OCI-LY3 (cell line): ENCODE measurements at regions not wholly inside any gene's neighbourhood (a gene's known extent, or its start where the extent isn't known, plus 50 kb on each side); places are given as distances from the start of the nearest gene placed in this dataset.
A peak's percentile ranks its signal among the peaks of the same experiment; 100 is the strongest.

Experiments used
- H2AFZ ChIP-seq: fragments of 200-600, 300-600 bp; shearing (Covaris generic); 2 replicates; pipeline ENCODE4 v1.6.0; 2014; ENCODE audit warnings: antibody characterized with exemption, low read depth, low read length
- H3K27ac ChIP-seq: fragments of 200-600, 300-600 bp; sonication (generic); 2 replicates; pipeline ENCODE4 v1.5.1; 2014; ENCODE audit warnings: mild to moderate bottlenecking, low read length, moderate library complexity, mixed read lengths
- H3K27me3 ChIP-seq: fragments of 200-600, 300-600 bp; sonication (generic); 2 replicates; pipeline ENCODE4 v1.6.1; 2014; ENCODE audit warnings: low read depth, low read length, mixed read lengths
- H3K36me3 ChIP-seq: fragments of 200-600, 300-600 bp; sonication (generic); replicated peaks from 2 replicates; pipeline ENCODE3; 2014; ENCODE audit warnings: low read depth, low read length, mixed read lengths
- H3K4me1 ChIP-seq: fragments of 300-600, 200-600 bp; sonication (generic); 2 replicates; pipeline ENCODE4 v1.6.1; 2014; ENCODE audit warnings: low read length, mixed read lengths
- H3K4me2 ChIP-seq: fragments of 200-600, 300-600 bp; sonication (generic); 2 replicates; pipeline ENCODE4 v1.6.1; 2014; ENCODE audit warnings: low read length, mixed read lengths
- H3K4me3 ChIP-seq: fragments of 300-600, 200-600 bp; sonication (generic); 2 replicates; pipeline ENCODE4 v1.5.1; 2014; ENCODE audit warnings: antibody characterized with exemption, mild to moderate bottlenecking, low read length, moderate library complexity
- H3K79me2 ChIP-seq: fragments of 300-600, 200-600 bp; shearing (Covaris generic); 2 replicates; pipeline ENCODE4 v1.6.1; 2014; ENCODE audit warnings: mild to moderate bottlenecking, low read length, mixed read lengths
- H3K9ac ChIP-seq: fragments of 300-600, 200-600 bp; shearing (Covaris generic); 2 replicates; pipeline ENCODE4 v1.6.0; 2014; ENCODE audit warnings: mild to moderate bottlenecking, low read length, moderate library complexity
- H3K9me3 ChIP-seq: fragments of 200-600, 300-600 bp; shearing (Covaris generic); 2 replicates; pipeline ENCODE4 v1.6.1; 2014; ENCODE audit warnings: low read length, mixed read lengths; ENCODE audit not compliant: insufficient read depth
- H4K20me1 ChIP-seq: fragments of 200-600, 300-600 bp; sonication (generic); 2 replicates; pipeline ENCODE4 v1.6.1; 2016; ENCODE audit warnings: low read length, mixed read lengths; ENCODE audit not compliant: insufficient read depth
- CTCF ChIP-seq: fragments of 200-600, 300-600 bp; sonication (generic); IDR thresholded peaks from 2 replicates; pipeline ENCODE4 v1.5.1; 2014; ENCODE audit warnings: antibody characterized with exemption, low read length, low read depth
- EZH2phosphoT487 ChIP-seq: fragments of 200-600 bp; shearing (Covaris generic); IDR thresholded peaks from 2 replicates; pipeline ENCODE4 v1.6.1; 2018; ENCODE audit warnings: antibody characterized with exemption, mixed run types, low read depth

- TF ChIP-seq EZH2phosphoT487 (no peak), CTCF (no peak)
- H3K4me1 ChIP-seq, result peaks cover 4% of the 10 kb centered on the region; the same call in 1 of the 2 replicates
- H3K79me2 ChIP-seq, result no peaks in the 10 kb centered on the region
- H3K9me3 ChIP-seq, result no peaks in the 10 kb centered on the region
- H3K27ac ChIP-seq, result no peak overlapping the region
- no peak overlapping the region for H2AFZ ChIP-seq
- H4K20me1 ChIP-seq, result no peaks in the 10 kb centered on the region
- no peak overlapping the region for H3K4me2 ChIP-seq
- no peak overlapping the region for H3K4me3 ChIP-seq
- no peaks in the 10 kb centered on the region for H3K27me3 ChIP-seq
- no peaks in the 10 kb centered on the region for H3K36me3 ChIP-seq
- H3K9ac ChIP-seq, result no peak overlapping the region
Observed at GRCh38 chr5:99949969-99950524, 585.1 kb upstream of the FAM174A start.

DNA sequence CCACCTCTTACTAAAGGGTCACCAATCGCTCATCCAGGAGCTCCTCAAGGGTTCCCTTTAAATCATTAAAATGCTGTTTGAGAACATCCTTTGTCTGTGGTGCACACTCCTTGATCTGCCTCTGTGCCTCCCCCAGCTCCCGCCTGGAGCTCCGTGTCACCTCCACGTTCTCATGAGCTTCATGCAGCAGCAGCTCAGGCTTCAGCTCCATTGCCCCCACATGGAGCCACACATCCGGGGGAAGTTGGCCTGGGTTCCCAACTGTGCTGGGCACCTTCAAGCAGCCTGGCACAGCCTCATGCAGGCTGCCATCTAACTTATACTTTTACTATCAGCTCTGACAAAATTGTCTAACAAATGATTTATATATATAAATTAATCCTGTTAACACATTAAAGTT, 585.8 kb upstream of the FAM174A start:
- TF ChIP-seq EZH2phosphoT487 (no peak), CTCF (no peak)
- H3K36me3 ChIP-seq, result no peaks in the 10 kb centered on the region
- no peaks in the 10 kb centered on the region for H3K9me3 ChIP-seq
- H3K27me3 ChIP-seq, result no peaks in the 10 kb centered on the region
- H3K4me2 ChIP-seq, result no peak overlapping the region
- no peak overlapping the region for H3K4me3 ChIP-seq
- H3K27ac ChIP-seq, result no peak overlapping the region
- no peak overlapping the region for H3K9ac ChIP-seq
- H2AFZ ChIP-seq, result no peak overlapping the region
- peaks cover 4% of the 10 kb centered on the region; the same call in 1 of the 2 replicates for H3K4me1 ChIP-seq
- H4K20me1 ChIP-seq, result no peaks in the 10 kb centered on the region
- H3K79me2 ChIP-seq, result no peaks in the 10 kb centered on the region

DNA sequence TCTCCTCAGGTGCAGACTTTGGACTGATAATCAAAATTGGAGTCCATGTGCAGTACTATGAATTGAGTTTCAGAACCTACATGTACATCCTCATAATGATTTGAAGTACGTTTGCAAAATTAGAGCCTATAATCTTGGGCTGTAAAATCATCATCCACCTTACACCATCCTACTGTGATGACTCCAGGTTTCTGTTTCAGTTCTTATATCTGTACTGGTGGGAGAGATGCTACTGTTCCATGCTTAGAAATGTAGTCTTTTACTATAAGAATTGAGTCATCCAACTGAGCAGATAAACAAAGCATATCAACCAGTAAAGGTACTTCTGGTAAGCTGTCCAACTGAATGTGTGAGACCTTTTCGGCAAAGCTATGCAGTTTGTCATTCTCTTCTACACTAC, 586.3 kb upstream of the FAM174A start:
- Histone ChIP-seq H3K4me2 (no peak overlapping the region), H2AFZ (no peak overlapping the region), H3K36me3 (no peaks in the 10 kb centered on the region), H3K27ac (no peak overlapping the region), H3K79me2 (no peaks in the 10 kb centered on the region), H3K27me3 (no peaks in the 10 kb centered on the region), H3K4me1 (peaks cover 4% of the 10 kb centered on the region; the same call in 1 of the 2 replicates), H4K20me1 (no peaks in the 10 kb centered on the region), H3K9me3 (no peaks in the 10 kb centered on the region), H3K4me3 (no peak overlapping the region), H3K9ac (no peak overlapping the region)
- TF ChIP-seq CTCF, result no peak
- no peak for TF ChIP-seq EZH2phosphoT487

DNA sequence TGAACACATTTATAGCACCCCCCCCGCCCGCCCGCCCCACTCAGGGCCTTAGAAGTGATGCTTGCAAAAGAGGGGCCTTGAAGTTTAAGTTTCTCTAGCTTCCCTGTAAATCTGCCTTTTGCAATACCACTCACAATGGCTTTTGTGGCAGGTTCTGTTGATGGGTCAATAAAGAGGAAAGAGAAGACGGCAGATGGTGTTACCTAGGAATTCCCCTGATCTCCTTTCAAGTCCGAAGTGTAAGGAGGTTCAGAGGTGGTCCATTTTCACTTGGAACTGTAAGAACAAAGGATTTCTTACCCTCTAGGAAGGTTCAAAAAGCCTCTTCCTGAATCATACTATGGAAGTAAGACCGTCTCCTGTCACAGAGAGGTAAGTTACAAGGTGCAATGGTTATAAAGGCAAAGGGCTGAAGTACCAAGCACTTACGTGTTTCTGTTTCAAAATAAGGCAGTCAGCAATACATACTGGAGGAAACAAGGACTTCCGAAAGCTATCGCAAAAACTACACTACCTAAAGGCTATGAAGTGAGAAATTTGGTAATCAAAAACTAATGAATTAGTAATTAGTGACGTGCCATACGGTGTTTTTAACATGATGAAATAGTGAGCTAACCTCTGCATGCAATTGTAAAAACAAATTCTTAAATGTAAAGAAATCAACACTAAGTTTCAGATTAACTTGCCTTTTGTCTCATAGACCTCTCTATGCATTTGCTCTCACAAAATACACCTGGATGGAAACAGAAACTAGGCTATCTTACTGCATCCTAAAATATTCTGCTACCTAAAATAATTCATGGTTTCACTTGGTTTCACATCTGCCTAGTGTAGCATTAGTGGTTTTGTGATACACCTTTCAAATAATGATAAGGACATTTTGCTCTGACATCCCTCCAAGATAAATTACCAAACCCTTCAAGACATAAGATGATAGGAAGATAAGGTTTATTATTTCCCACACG, 589.4 kb upstream of the FAM174A start:
- Histone ChIP-seq H3K9me3 (no peaks in the 10 kb centered on the region), H4K20me1 (no peaks in the 10 kb centered on the region), H3K36me3 (no peaks in the 10 kb centered on the region), H3K4me3 (no peak overlapping the region), H3K27ac (no peak overlapping the region), H3K9ac (no peak overlapping the region), H3K4me1 (peaks cover 4% of the 10 kb centered on the region; the same call in 1 of the 2 replicates), H3K4me2 (peak overlapping the region; percentile 28), H3K27me3 (no peaks in the 10 kb centered on the region), H2AFZ (no peak overlapping the region), H3K79me2 (no peaks in the 10 kb centered on the region)
- TF ChIP-seq EZH2phosphoT487, result no peak
- TF ChIP-seq CTCF, result no peak
